IMR-90 (cell line): ENCODE measurements at regions not wholly inside any gene's neighbourhood (a gene's known extent, or its start where the extent isn't known, plus 50 kb on each side); places are given as distances from the start of the nearest gene placed in this dataset.

Source experiments
- ATAC-seq: fragments of 200-7000 bp; cut with Tn5 transposase; 2 replicates; pipeline ENCODE4 v1.9.1; 2020; ENCODE audit warnings: low read depth, mild to moderate bottlenecking, moderate library complexity
- BruUV-seq: library from RNA; stranded (reverse); fragments of 400-500 nt; replicated peaks from 2 replicates; lab custom pipeline; 2021; lab: Mats Ljungman, UMichigan
- CTCF ChIA-PET: fragments of 300-600 bp; formaldehyde crosslinking; extraction: SDS; loops from one replicate; lab custom pipeline; 2021; ENCODE audit warnings: antibody characterized with exemption; lab: Yijun Ruan, JAX
- POLR2A ChIA-PET: fragments of 300-600 bp; sonication (Branson Sonifier 250); formaldehyde crosslinking; loops from one replicate; lab custom pipeline; 2022; ENCODE audit warnings: antibody characterized with exemption; ENCODE audit not compliant: unreplicated experiment; lab: Charles Lee
- DNase-seq: peaks from one replicate; pipeline ENCODE4 v3.0.0; 2013
- H2AFZ ChIP-seq: replicated peaks from 2 replicates; pipeline ENCODE3; 2013; ENCODE audit warnings: low read length, mild to moderate bottlenecking; ENCODE audit not compliant: poor library complexity
- H2AK5ac ChIP-seq: 2 replicates; pipeline ENCODE4 v1.6.1; 2013; ENCODE audit warnings: low read depth, low read length, inconsistent platforms
- H2AK9ac ChIP-seq: replicated peaks from 2 replicates; pipeline ENCODE3; 2013; ENCODE audit warnings: mild to moderate bottlenecking, low read depth, low read length, moderate library complexity; ENCODE audit not compliant: poor library complexity
- H2BK120ac ChIP-seq: 2 replicates; pipeline ENCODE4 v1.6.1; 2013; ENCODE audit warnings: low read depth, low read length, inconsistent platforms
- H2BK15ac ChIP-seq: 3 replicates; pipeline ENCODE4 v1.6.1; 2013; ENCODE audit warnings: low read depth, low read length, inconsistent platforms
- H2BK20ac ChIP-seq: 2 replicates; pipeline ENCODE4 v1.6.1; 2013; ENCODE audit warnings: low read depth, mild to moderate bottlenecking, inconsistent platforms, low read length, moderate library complexity
- H2BK5ac ChIP-seq: 2 replicates; pipeline ENCODE4 v1.6.1; 2013; ENCODE audit warnings: mild to moderate bottlenecking, low read depth, low read length, inconsistent platforms; ENCODE audit not compliant: poor library complexity, severe bottlenecking
- H3K14ac ChIP-seq: replicated peaks from 2 replicates; pipeline ENCODE4 v1.6.1; 2013; ENCODE audit warnings: low read depth, low read length, inconsistent platforms
- H3K18ac ChIP-seq: 2 replicates; pipeline ENCODE4 v1.6.1; 2013; ENCODE audit warnings: low read depth, low read length, control low read depth
- H3K23ac ChIP-seq: 2 replicates; pipeline ENCODE4 v1.6.1; 2013; ENCODE audit warnings: low read depth, low read length, inconsistent platforms
- H3K27ac ChIP-seq: 2 replicates; pipeline ENCODE4 v1.5.1; 2013; ENCODE audit warnings: mild to moderate bottlenecking, control low read depth, low read length; ENCODE audit not compliant: insufficient read depth
- H3K27me3 ChIP-seq: 2 replicates; pipeline ENCODE4 v1.6.1; 2013; ENCODE audit warnings: low read length; ENCODE audit not compliant: control insufficient read depth, insufficient read depth
- H3K36me3 ChIP-seq: 2 replicates; pipeline ENCODE4 v1.6.1; 2013; ENCODE audit warnings: low read length, mixed read lengths; ENCODE audit not compliant: control insufficient read depth, insufficient read depth
- H3K4ac ChIP-seq: 2 replicates; pipeline ENCODE4 v1.6.1; 2013; ENCODE audit warnings: low read depth, low read length, inconsistent platforms
- H3K4me1 ChIP-seq: 2 replicates; pipeline ENCODE4 v1.6.1; 2013; ENCODE audit warnings: low read length, mixed read lengths; ENCODE audit not compliant: control insufficient read depth, insufficient read depth
- H3K4me2 ChIP-seq: 2 replicates; pipeline ENCODE4 v1.6.1; 2013; ENCODE audit warnings: low read depth, mild to moderate bottlenecking, control low read depth, low read length, moderate library complexity
- H3K4me3 ChIP-seq: 2 replicates; pipeline ENCODE4 v1.5.1; 2013; ENCODE audit warnings: low read depth, mild to moderate bottlenecking, control low read depth, low read length, moderate library complexity; ENCODE audit not compliant: insufficient read depth
- H3K56ac ChIP-seq: 2 replicates; pipeline ENCODE4 v1.6.1; 2013; ENCODE audit warnings: low read length, inconsistent platforms; ENCODE audit not compliant: insufficient read depth; ENCODE audit errors: extremely low read depth
- H3K79me1 ChIP-seq, 2 experiments: 2 replicates each; pipeline ENCODE4 v1.6.1; 2013; ENCODE audit warnings: low read length in 2 of 2, inconsistent platforms in 1 of 2, low read depth in 1 of 2
- H3K9ac ChIP-seq: 2 replicates; pipeline ENCODE4 v1.6.1; 2013; ENCODE audit warnings: low read depth, low read length, control low read depth
- H3K9me1 ChIP-seq: 2 replicates; pipeline ENCODE4 v1.6.1; 2013; ENCODE audit warnings: low read length, inconsistent platforms; ENCODE audit not compliant: insufficient read depth
- H3K9me3 ChIP-seq: 2 replicates; pipeline ENCODE4 v1.6.1; 2013; ENCODE audit warnings: low read length; ENCODE audit not compliant: control insufficient read depth, insufficient read depth
- H4K20me1 ChIP-seq: 2 replicates; pipeline ENCODE4 v1.6.1; 2013; ENCODE audit warnings: low read length, inconsistent platforms; ENCODE audit not compliant: insufficient read depth
- H4K5ac ChIP-seq: 2 replicates; pipeline ENCODE4 v1.6.1; 2013; ENCODE audit warnings: mild to moderate bottlenecking, low read depth, low read length, control low read depth
- H4K8ac ChIP-seq, 2 experiments: 2 replicates each; pipeline ENCODE4 v1.6.1; 2013; ENCODE audit warnings: low read depth in 2 of 2, low read length in 2 of 2, control low read depth in 1 of 2, inconsistent platforms in 1 of 2
- H4K91ac ChIP-seq: 2 replicates; pipeline ENCODE4 v1.6.1; 2013; ENCODE audit warnings: low read depth, low read length, inconsistent platforms; ENCODE audit not compliant: insufficient read depth
- CEBPB ChIP-seq: IDR thresholded peaks from 2 replicates; pipeline ENCODE4 v1.6.1; 2012; ENCODE audit warnings: low read depth, low read length, improper control_type of control experiment
- CHD1 ChIP-seq: IDR thresholded peaks from 2 replicates; pipeline ENCODE4 v1.6.1; 2012; ENCODE audit warnings: low read depth, low read length, improper control_type of control experiment
- MAFK ChIP-seq: IDR thresholded peaks from 2 replicates; pipeline ENCODE4 v1.6.1; 2012; ENCODE audit warnings: low read depth, low read length, improper control_type of control experiment
- NFE2L2 ChIP-seq: fragments of 150-350 bp; IDR thresholded peaks from 2 replicates; pipeline ENCODE4 v1.6.1; 2016; ENCODE audit warnings: low read depth, mild to moderate bottlenecking, low read length
- RCOR1 ChIP-seq: IDR thresholded peaks from 2 replicates; pipeline ENCODE4 v1.6.1; 2012; ENCODE audit warnings: mild to moderate bottlenecking, low read length, improper control_type of control experiment; ENCODE audit not compliant: insufficient replicate concordance
- WGBS, 2 experiments: methylation state at CpG; one replicate each; pipeline versions ENCODE4 v1.1.5 to v1.1.7; 2013; ENCODE audit warnings: missing lambda C conversion rate in 2 of 2; ENCODE audit not compliant: insufficient read length in 1 of 2; ENCODE audit errors: extremely low coverage in 2 of 2; 5-methylcytosine and 5-hydroxymethylcytosine counted together
- dilution Hi-C: fragments of 300-500 bp; cut with HindIII; formaldehyde crosslinking; loops from one replicate; pipeline ENCODE4 v1.14.3; 2018; ENCODE audit warnings: low sequenced_read_pairs; ENCODE audit not compliant: unreplicated experiment
- in situ Hi-C: fragments of 300-500 bp; cut with MboI; formaldehyde crosslinking; loops from 3 replicates; pipeline ENCODE4 v1.14.3; 2019; ENCODE audit warnings: low sequenced_read_pairs, inconsistent platforms, mixed read lengths
- intact Hi-C: fragments of 100-400 bp; cut with micrococcal nuclease; formaldehyde crosslinking; loops from 2 replicates; pipeline ENCODE4 v1.10.0; 2022

DNA sequence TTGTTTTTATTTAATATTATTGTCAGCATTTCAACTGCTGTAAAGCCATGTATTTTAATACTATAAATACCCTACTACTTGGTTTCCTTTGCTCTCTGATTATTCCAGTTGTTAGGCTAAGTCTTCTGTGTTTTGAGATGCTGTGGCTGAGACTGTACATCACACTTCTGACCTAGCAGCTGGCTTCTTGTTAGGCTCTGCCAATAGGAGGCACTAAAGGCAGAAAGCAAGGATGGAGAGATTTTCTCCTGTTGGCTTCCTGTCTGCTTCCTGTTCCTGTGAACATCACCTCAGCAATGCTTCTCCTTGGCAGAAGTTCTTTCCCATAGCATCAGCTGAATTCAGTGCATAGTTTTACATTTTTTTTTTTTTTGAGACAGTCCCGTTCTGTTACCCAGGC is 68.3 kb upstream of the YPEL5 start:
- intact Hi-C loops, result no loop called here
- H3K18ac ChIP-seq, result no peak overlapping the region
- H4K8ac ChIP-seq, result no peak overlapping the region
- no peak overlapping the region for H2BK120ac ChIP-seq
- dilution Hi-C loops, result no loop called here
- H2AFZ ChIP-seq, result no peak overlapping the region
- H2BK15ac ChIP-seq, result no peak overlapping the region
- H2BK5ac ChIP-seq, result no peak overlapping the region
- H3K4me3 ChIP-seq, result no peak overlapping the region
- no peak overlapping the region for H3K14ac ChIP-seq
- no peak overlapping the region for H3K23ac ChIP-seq
- H3K36me3 ChIP-seq, result no peaks in the 10 kb centered on the region
- no CpG with 5 or more reads among the region's 1 CpG for WGBS, 2 experiments
- H4K20me1 ChIP-seq, result no peaks in the 10 kb centered on the region
- H3K27me3 ChIP-seq, result peaks cover 14% of the 10 kb centered on the region
- DNase-seq (peak; percentile 5), ATAC-seq (no peak)
- H3K9ac ChIP-seq, result no peak overlapping the region
- no peak overlapping the region for H2BK20ac ChIP-seq
- H3K56ac ChIP-seq, result no peak overlapping the region
- POLR2A ChIA-PET, result no interaction called here
- CTCF ChIA-PET, result no interaction called here
- H3K4me1 ChIP-seq, result no peaks in the 10 kb centered on the region
- no TSS peak for BruUV-seq
- no peaks in the 10 kb centered on the region for H3K9me1 ChIP-seq
- no peak overlapping the region for H2AK9ac ChIP-seq
- no peak overlapping the region for H4K91ac ChIP-seq
- no peak overlapping the region for H2AK5ac ChIP-seq
- no peaks in the 10 kb centered on the region for H3K9me3 ChIP-seq
- TF ChIP-seq RCOR1, result no peak
- no peak for TF ChIP-seq CEBPB
- TF ChIP-seq MAFK, result no peak
- TF ChIP-seq CHD1, result no peak
- no peak for TF ChIP-seq NFE2L2
- no peak overlapping the region for H3K4me2 ChIP-seq
- H3K27ac ChIP-seq, result no peak overlapping the region
- no peak overlapping the region for H4K5ac ChIP-seq
- H3K79me1 ChIP-seq, result no peaks in the 10 kb centered on the region
- no peak overlapping the region for H3K4ac ChIP-seq
- in situ Hi-C loops, result no loop called here
